ENCODE measurements at regions not wholly inside any gene's neighbourhood (a gene's known extent, or its start where the extent isn't known, plus 50 kb on each side); places are given as distances from the start of the nearest gene placed in this dataset.

DNA sequence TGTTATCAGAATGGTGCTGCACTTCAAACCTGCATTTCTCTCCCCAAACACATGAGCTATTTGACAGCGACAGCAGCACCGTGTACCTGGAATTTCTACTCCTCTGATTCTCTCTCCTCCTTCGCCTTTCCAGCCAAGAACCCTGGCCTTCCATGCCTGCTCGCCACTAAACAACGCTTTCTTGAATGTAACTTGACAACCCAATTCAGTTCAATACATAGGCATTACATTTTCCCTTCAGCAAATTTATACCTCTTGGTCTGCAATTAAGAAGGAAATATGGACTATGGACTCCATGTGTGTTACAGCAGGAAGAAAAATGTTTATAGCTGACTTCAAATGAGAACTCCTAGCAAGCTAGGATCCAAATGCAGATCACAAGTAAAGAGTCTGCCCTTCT lies 162.6 kb upstream of the AUTS2 start:
- TF ChIP-seq POLR2A (IDR thresholded peaks at IDR 0.05; ENCODE audit: low read depth, low read length): no peak
- no peak for TF ChIP-seq RCOR1 (IDR thresholded peaks at IDR 0.05; ENCODE audit: insufficient replicate concordance, low read length)
- TF ChIP-seq, protein P1, sequence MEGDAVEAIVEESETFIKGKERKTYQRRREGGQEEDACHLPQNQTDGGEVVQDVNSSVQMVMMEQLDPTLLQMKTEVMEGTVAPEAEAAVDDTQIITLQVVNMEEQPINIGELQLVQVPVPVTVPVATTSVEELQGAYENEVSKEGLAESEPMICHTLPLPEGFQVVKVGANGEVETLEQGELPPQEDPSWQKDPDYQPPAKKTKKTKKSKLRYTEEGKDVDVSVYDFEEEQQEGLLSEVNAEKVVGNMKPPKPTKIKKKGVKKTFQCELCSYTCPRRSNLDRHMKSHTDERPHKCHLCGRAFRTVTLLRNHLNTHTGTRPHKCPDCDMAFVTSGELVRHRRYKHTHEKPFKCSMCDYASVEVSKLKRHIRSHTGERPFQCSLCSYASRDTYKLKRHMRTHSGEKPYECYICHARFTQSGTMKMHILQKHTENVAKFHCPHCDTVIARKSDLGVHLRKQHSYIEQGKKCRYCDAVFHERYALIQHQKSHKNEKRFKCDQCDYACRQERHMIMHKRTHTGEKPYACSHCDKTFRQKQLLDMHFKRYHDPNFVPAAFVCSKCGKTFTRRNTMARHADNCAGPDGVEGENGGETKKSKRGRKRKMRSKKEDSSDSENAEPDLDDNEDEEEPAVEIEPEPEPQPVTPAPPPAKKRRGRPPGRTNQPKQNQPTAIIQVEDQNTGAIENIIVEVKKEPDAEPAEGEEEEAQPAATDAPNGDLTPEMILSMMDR (conservative IDR thresholded peaks at IDR 0.05; ENCODE audit: low read depth, low read length): no peak
- no peak for TF ChIP-seq MAZ (IDR thresholded peaks at IDR 0.05; ENCODE audit: borderline replicate concordance, low read depth, low read length)

All from IMR-90 (cell line).